Kidney epithelial cell (primary cell): ENCODE measurements at regions not wholly inside any gene's neighbourhood (a gene's known extent, or its start where the extent isn't known, plus 50 kb on each side); places are given as distances from the start of the nearest gene placed in this dataset.

Experiments
- DNase-seq: peaks from one replicate; pipeline ENCODE4 v3.0.0-alpha.2; 2010; ENCODE audit warnings: low read depth
- H3K27me3 ChIP-seq: 2 replicates; pipeline ENCODE4 v1.6.0; 2011; ENCODE audit warnings: low read length; ENCODE audit not compliant: control insufficient read depth, insufficient read depth
- H3K36me3 ChIP-seq: 2 replicates; pipeline ENCODE4 v1.5.1; 2011; ENCODE audit warnings: low read length; ENCODE audit not compliant: control insufficient read depth, insufficient read depth
- H3K4me3 ChIP-seq: 2 replicates; pipeline ENCODE4 v1.5.1; 2011; ENCODE audit warnings: low read depth, mild to moderate bottlenecking, control low read depth, low read length
- CTCF ChIP-seq: IDR thresholded peaks from 2 replicates; pipeline ENCODE4 v1.5.1; 2011; ENCODE audit warnings: mild to moderate bottlenecking, moderate library complexity, low read length, control low read depth, inconsistent platforms; ENCODE audit not compliant: insufficient read depth, poor library complexity, severe bottlenecking

GRCh38 chr16:11435576-11435975, 90.3 kb downstream of the RMI2 start:
- peaks cover 6% of the 10 kb centered on the region for H3K27me3 ChIP-seq
- H3K4me3 ChIP-seq, result no peak overlapping the region
- no peak for TF ChIP-seq CTCF
- DNase-seq, result no peak
- H3K36me3 ChIP-seq, result no peaks in the 10 kb centered on the region

- Histone ChIP-seq H3K36me3 (no peaks in the 10 kb centered on the region), H3K27me3 (peaks cover 6% of the 10 kb centered on the region), H3K4me3 (no peak overlapping the region)
- no peak for DNase-seq
- no peak for TF ChIP-seq CTCF
Observed at GRCh38 chr16:11437069-11437468, 91.8 kb downstream of the RMI2 start.

GRCh38 chr16:11439790-11440656, 94.8 kb downstream of the RMI2 start:
- TF ChIP-seq CTCF, result no peak
- Histone ChIP-seq H3K4me3 (no peak overlapping the region), H3K36me3 (no peaks in the 10 kb centered on the region), H3K27me3 (peaks cover 6% of the 10 kb centered on the region)
- DNase-seq, result no peak

GRCh38 chr16:11440657-11441012, 95.4 kb downstream of the RMI2 start:
- no peak for DNase-seq
- TF ChIP-seq CTCF, result no peak
- Histone ChIP-seq H3K4me3 (no peak overlapping the region), H3K27me3 (peaks cover 3% of the 10 kb centered on the region), H3K36me3 (no peaks in the 10 kb centered on the region)

- TF ChIP-seq CTCF, result no peak
- H3K36me3 ChIP-seq, result no peaks in the 10 kb centered on the region
- H3K4me3 ChIP-seq, result no peak overlapping the region
- no peak for DNase-seq
- H3K27me3 ChIP-seq, result no peaks in the 10 kb centered on the region
Observed at GRCh38 chr16:11445486-11445885, 100.2 kb downstream of the RMI2 start.

GRCh38 chr16:11446566-11447119, 101.4 kb downstream of the RMI2 start:
- no peak for TF ChIP-seq CTCF
- Histone ChIP-seq H3K4me3 (no peak overlapping the region), H3K27me3 (no peaks in the 10 kb centered on the region), H3K36me3 (no peaks in the 10 kb centered on the region)
- no peak for DNase-seq
